GM12878 (cell line): ENCODE measurements at regions not wholly inside any gene's neighbourhood (a gene's known extent, or its start where the extent isn't known, plus 50 kb on each side); places are given as distances from the start of the nearest gene placed in this dataset.

Source experiments
- ATAC-seq: fragments of 200-7000 bp; cut with Tn5 transposase; 3 replicates; pipeline ENCODE4 v1.9.1; 2020; ENCODE audit warnings: mild to moderate bottlenecking, moderate library complexity
- BruUV-seq: library from RNA; stranded (reverse); fragments of 400-500 nt; replicated peaks from 2 replicates; lab custom pipeline; 2021; lab: Mats Ljungman, UMichigan
- CTCF ChIA-PET: fragments of 300-600 bp; sonication (Branson Sonifier 250); formaldehyde crosslinking; extraction: SDS; loops from one replicate; lab custom pipeline; 2021; ENCODE audit warnings: inconsistent platforms; lab: Yijun Ruan, JAX
- POLR2A ChIA-PET: fragments of 350-600 bp; formaldehyde crosslinking; extraction: SDS; loops from one replicate; lab custom pipeline; 2021; ENCODE audit warnings: inconsistent platforms; lab: Charles Lee
- RAD21 ChIA-PET: fragments of 300-600 bp; sonication (Branson Sonifier 250); formaldehyde crosslinking; loops from one replicate; lab custom pipeline; 2023; ENCODE audit warnings: antibody characterized with exemption; ENCODE audit not compliant: unreplicated experiment; lab: Charles Lee
- SMC1A ChIA-PET: fragments of 300-600 bp; sonication (Branson Sonifier 250); formaldehyde crosslinking; loops from one replicate; lab custom pipeline; 2023; ENCODE audit not compliant: unreplicated experiment, uncharacterized antibody; lab: Charles Lee
- DNase-seq: peaks from one replicate; pipeline ENCODE4 v3.0.0-alpha.2; 2011; ENCODE audit warnings: low read depth, low spot score
- FAIRE-seq: peaks from 3 replicates; lab custom pipeline; 2011; peaks lifted over from hg19 to GRCh38; lab: Jason Lieb, UNC
- H2AFZ ChIP-seq: 2 replicates; pipeline ENCODE4 v1.6.0; 2011; ENCODE audit warnings: low read depth, low read length, control low read depth; ENCODE audit not compliant: control insufficient read depth
- H3K27ac ChIP-seq: 2 replicates; pipeline ENCODE4 v1.5.1; 2011; ENCODE audit warnings: control low read depth; ENCODE audit not compliant: control insufficient read depth, insufficient read depth
- H3K27me3 ChIP-seq, 2 experiments: replicated peaks in 1 of 2; 2 replicates each; pipeline versions ENCODE4 v1.6.0 to v1.6.1; 2011; ENCODE audit warnings: low read length in 1 of 2; ENCODE audit not compliant: control insufficient read depth in 2 of 2, insufficient read depth in 2 of 2
- H3K36me3 ChIP-seq, 2 experiments: 2 replicates each; pipeline ENCODE4 v1.5.1; 2011; ENCODE audit warnings: low read length in 1 of 2; ENCODE audit not compliant: control insufficient read depth in 2 of 2, insufficient read depth in 2 of 2
- H3K4me1 ChIP-seq: 2 replicates; pipeline ENCODE4 v1.6.1; 2011; ENCODE audit warnings: mild to moderate bottlenecking, low read length, moderate library complexity, mixed read lengths; ENCODE audit not compliant: control insufficient read depth, insufficient read depth
- H3K4me2 ChIP-seq: 2 replicates; pipeline ENCODE4 v1.6.0; 2011; ENCODE audit warnings: control low read depth; ENCODE audit not compliant: control insufficient read depth, insufficient read depth
- H3K4me3 ChIP-seq: fragments of 200-600 bp; sonication (generic); 2 replicates; pipeline ENCODE4 v1.5.1; 2016
- H3K79me2 ChIP-seq: 2 replicates; pipeline ENCODE4 v1.6.0; 2011; ENCODE audit warnings: low read length; ENCODE audit not compliant: control insufficient read depth, insufficient read depth
- H3K9ac ChIP-seq: 2 replicates; pipeline ENCODE4 v1.8.0; 2011; ENCODE audit warnings: low read length, control low read depth, mixed read lengths; ENCODE audit not compliant: control insufficient read depth, insufficient read depth
- H3K9me3 ChIP-seq: replicated peaks from 3 replicates; pipeline ENCODE4 v1.5.1; 2011; ENCODE audit warnings: mild to moderate bottlenecking, low read length; ENCODE audit not compliant: control insufficient read depth, insufficient read depth
- H4K20me1 ChIP-seq: 2 replicates; pipeline ENCODE4 v1.6.0; 2011; ENCODE audit not compliant: control insufficient read depth, insufficient read depth
- BCL11A ChIP-seq: IDR thresholded peaks from 2 replicates; pipeline ENCODE4 v1.6.1; 2011; ENCODE audit warnings: low read depth, low read length
- CREB1 ChIP-seq: IDR thresholded peaks from 2 replicates; pipeline ENCODE4 v1.6.1; 2012; ENCODE audit warnings: low read depth, mild to moderate bottlenecking, inconsistent platforms
- HDAC2 ChIP-seq: fragments of 200-600 bp; sonication (generic); IDR thresholded peaks from 2 replicates; pipeline ENCODE4 v1.6.1; 2017
- JUNB ChIP-seq: IDR thresholded peaks from 2 replicates; pipeline ENCODE4 v1.6.1; 2016; ENCODE audit warnings: antibody characterized with exemption, mild to moderate bottlenecking
- MXI1 ChIP-seq: fragments of 150-350 bp; IDR thresholded peaks from 2 replicates; pipeline ENCODE4 v1.6.1; 2011; ENCODE audit warnings: low read depth, mild to moderate bottlenecking, inconsistent platforms, low read length, improper control_type of control experiment
- RAD51 ChIP-seq: fragments of 450-650 bp; IDR thresholded peaks from 2 replicates; pipeline ENCODE4 v1.6.1; 2016; ENCODE audit warnings: moderate library complexity, mild to moderate bottlenecking, inconsistent platforms
- RBBP5 ChIP-seq: fragments of 200-600 bp; sonication (generic); conservative IDR thresholded peaks from 2 replicates; pipeline ENCODE4 v1.6.1; 2016
- SMARCA5 ChIP-seq: fragments of 450-650 bp; IDR thresholded peaks from 2 replicates; pipeline ENCODE4 v1.6.1; 2017; ENCODE audit warnings: mild to moderate bottlenecking
- STAT1 ChIP-seq: fragments of 450-650 bp; conservative IDR thresholded peaks from 2 replicates; pipeline ENCODE4 v1.6.1; 2014; ENCODE audit warnings: antibody characterized with exemption, mild to moderate bottlenecking
- YBX1 ChIP-seq: fragments of 450-650 bp; IDR thresholded peaks from 2 replicates; pipeline ENCODE4 v1.6.1; 2016; ENCODE audit warnings: antibody characterized with exemption
- ZNF384 ChIP-seq: IDR thresholded peaks from 2 replicates; pipeline ENCODE4 v1.6.1; 2012; ENCODE audit warnings: low read depth, mild to moderate bottlenecking, low read length, improper control_type of control experiment, borderline replicate concordance
- WGBS: methylation state at CpG from one replicate; pipeline ENCODE4 v1.1.6; 2016; ENCODE audit warnings: low lambda C conversion rate; ENCODE audit not compliant: insufficient replicate concordance, insufficient coverage; ENCODE audit errors: missing lambda C conversion rate; 5-methylcytosine and 5-hydroxymethylcytosine counted together
- in situ Hi-C: fragments of 300-500 bp; cut with MboI; formaldehyde crosslinking; loops from 9 replicates; pipeline ENCODE4 v1.14.3; 2018; ENCODE audit warnings: mixed read lengths
- intact Hi-C: fragments of 100-400 bp; cut with micrococcal nuclease; formaldehyde crosslinking; loops from one replicate; pipeline ENCODE4 v1.14.2; 2022; ENCODE audit not compliant: unreplicated experiment
- TF ChIP-seq, protein P1 (sequence below): fragments of 450-650 bp; IDR thresholded peaks from 2 replicates; pipeline ENCODE4 v1.6.1; 2017; ENCODE audit warnings: mild to moderate bottlenecking, low read depth, inconsistent platforms; ENCODE audit not compliant: poor library complexity, severe bottlenecking
- TF ChIP-seq, protein P2 (sequence below): fragments of 450-650 bp; formaldehyde crosslinking; IDR thresholded peaks from 2 replicates; pipeline ENCODE4 v1.5.0; 2022; ENCODE audit warnings: mild to moderate bottlenecking, missing genetic modification characterization

DNA sequence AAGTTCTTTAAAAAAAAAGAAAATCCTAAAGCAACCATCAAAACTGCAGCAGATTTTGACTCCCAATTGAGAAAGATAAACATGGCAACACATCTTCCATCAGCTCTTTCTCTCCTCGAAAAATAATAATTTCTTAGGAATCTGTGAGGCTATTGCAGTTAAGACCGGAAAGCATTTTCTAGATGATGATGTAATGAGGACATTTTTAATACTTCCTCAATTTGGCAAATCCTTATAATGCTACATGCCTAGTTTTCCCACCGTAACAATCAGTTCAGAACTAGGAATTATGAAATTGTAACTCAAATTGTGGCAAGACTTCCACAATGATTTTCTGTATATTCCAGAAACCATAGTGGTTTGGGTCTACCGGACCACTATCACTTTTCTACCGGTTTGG, 180.9 kb upstream of the PDE3A start:
- in situ Hi-C loops: no loop called here
- intact Hi-C loops: no loop called here
- Histone ChIP-seq H3K4me2 (no peak overlapping the region), H3K4me3 (no peak overlapping the region), H3K27ac (no peak overlapping the region), H2AFZ (no peak overlapping the region), H3K27me3 (no peaks in the 10 kb centered on the region), H3K9ac (no peak overlapping the region), H3K79me2 (no peaks in the 10 kb centered on the region), H3K9me3 (no peaks in the 10 kb centered on the region), H4K20me1 (no peaks in the 10 kb centered on the region), H3K4me1 (no peaks in the 10 kb centered on the region), H3K36me3 (no peaks in the 10 kb centered on the region)
- ChIA-PET CTCF (no interaction called here), SMC1A (no interaction called here), POLR2A (no interaction called here), RAD21 (no interaction called here)
- FAIRE-seq (no peak), DNase-seq (no peak), ATAC-seq (no peak)
- WGBS: 45% methylated on average over 5 of the region's 5 CpGs
- TF ChIP-seq RBBP5: no peak
- no peak for TF ChIP-seq HDAC2
- no peak for TF ChIP-seq RAD51
- no peak for TF ChIP-seq YBX1
- TF ChIP-seq BCL11A: no peak
- TF ChIP-seq STAT1: no peak
- TF ChIP-seq MXI1: no peak
- TF ChIP-seq SMARCA5: no peak
- TF ChIP-seq, protein P1, sequence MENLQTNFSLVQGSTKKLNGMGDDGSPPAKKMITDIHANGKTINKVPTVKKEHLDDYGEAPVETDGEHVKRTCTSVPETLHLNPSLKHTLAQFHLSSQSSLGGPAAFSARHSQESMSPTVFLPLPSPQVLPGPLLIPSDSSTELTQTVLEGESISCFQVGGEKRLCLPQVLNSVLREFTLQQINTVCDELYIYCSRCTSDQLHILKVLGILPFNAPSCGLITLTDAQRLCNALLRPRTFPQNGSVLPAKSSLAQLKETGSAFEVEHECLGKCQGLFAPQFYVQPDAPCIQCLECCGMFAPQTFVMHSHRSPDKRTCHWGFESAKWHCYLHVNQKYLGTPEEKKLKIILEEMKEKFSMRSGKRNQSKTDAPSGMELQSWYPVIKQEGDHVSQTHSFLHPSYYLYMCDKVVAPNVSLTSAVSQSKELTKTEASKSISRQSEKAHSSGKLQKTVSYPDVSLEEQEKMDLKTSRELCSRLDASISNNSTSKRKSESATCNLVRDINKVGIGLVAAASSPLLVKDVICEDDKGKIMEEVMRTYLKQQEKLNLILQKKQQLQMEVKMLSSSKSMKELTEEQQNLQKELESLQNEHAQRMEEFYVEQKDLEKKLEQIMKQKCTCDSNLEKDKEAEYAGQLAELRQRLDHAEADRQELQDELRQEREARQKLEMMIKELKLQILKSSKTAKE: no peak
- TF ChIP-seq ZNF384: no peak
- TF ChIP-seq, protein P2, sequence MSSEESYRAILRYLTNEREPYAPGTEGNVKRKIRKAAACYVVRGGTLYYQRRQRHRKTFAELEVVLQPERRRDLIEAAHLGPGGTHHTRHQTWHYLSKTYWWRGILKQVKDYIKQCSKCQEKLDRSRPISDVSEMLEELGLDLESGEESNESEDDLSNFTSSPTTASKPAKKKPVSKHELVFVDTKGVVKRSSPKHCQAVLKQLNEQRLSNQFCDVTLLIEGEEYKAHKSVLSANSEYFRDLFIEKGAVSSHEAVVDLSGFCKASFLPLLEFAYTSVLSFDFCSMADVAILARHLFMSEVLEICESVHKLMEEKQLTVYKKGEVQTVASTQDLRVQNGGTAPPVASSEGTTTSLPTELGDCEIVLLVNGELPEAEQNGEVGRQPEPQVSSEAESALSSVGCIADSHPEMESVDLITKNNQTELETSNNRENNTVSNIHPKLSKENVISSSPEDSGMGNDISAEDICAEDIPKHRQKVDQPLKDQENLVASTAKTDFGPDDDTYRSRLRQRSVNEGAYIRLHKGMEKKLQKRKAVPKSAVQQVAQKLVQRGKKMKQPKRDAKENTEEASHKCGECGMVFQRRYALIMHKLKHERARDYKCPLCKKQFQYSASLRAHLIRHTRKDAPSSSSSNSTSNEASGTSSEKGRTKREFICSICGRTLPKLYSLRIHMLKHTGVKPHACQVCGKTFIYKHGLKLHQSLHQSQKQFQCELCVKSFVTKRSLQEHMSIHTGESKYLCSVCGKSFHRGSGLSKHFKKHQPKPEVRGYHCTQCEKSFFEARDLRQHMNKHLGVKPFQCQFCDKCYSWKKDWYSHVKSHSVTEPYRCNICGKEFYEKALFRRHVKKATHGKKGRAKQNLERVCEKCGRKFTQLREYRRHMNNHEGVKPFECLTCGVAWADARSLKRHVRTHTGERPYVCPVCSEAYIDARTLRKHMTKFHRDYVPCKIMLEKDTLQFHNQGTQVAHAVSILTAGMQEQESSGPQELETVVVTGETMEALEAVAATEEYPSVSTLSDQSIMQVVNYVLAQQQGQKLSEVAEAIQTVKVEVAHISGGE (CRISPR knock-in tag): no peak
- TF ChIP-seq CREB1: no peak
- TF ChIP-seq JUNB: no peak
- no TSS peak for BruUV-seq
